Stomach (tissue), 8 donors: ENCODE measurements at regions not wholly inside any gene's neighbourhood (a gene's known extent, or its start where the extent isn't known, plus 50 kb on each side); places are given as distances from the start of the nearest gene placed in this dataset.

ENCODE experiments used
- DNase-seq, 2 donors: peaks; one replicate each; pipeline versions ENCODE4 v3.0.0 to v3.0.0-alpha.2; 2013 to 2019
- H3K27ac ChIP-seq, 5 donors: fragments of 200-600 bp in 4 of 5; sonication (generic) in 4 of 5; one replicate each; pipeline ENCODE4 v1.5.1; 2013 to 2019; ENCODE audit warnings: mild to moderate bottlenecking in 1 of 5, moderate library complexity in 1 of 5
- H3K27me3 ChIP-seq, 3 donors: fragments of 200-600 bp; sonication (generic); one replicate each; pipeline ENCODE4 v1.5.1; 2017 to 2019; ENCODE audit warnings: mixed run types in 1 of 3
- H3K36me3 ChIP-seq, 4 donors: fragments of 200-600 bp; sonication (generic); 1 replicate in 3 of 4; 2 replicates in 1 of 4; pipeline ENCODE4 v1.5.1; 2016 to 2019
- H3K4me1 ChIP-seq, 4 donors: fragments of 200-600 bp; sonication (generic); one replicate each; pipeline ENCODE4 v1.5.1; 2016 to 2019
- H3K4me3 ChIP-seq, 4 donors: fragments of 200-600 bp; sonication (generic) in 3 of 4; one replicate each; pipeline ENCODE4 v1.5.1; 2016 to 2019; ENCODE audit warnings: mild to moderate bottlenecking in 1 of 4
- H3K9me3 ChIP-seq, 4 donors: fragments of 200-600 bp; sonication (generic); one replicate each; pipeline ENCODE4 v1.5.1; 2016 to 2019
- CTCF ChIP-seq, 7 experiments: fragments of 450-650 bp in 4 of 7; fragments of 200-600 bp in 3 of 7; sonication (generic) in 3 of 7; IDR thresholded peaks; one replicate each; pipeline ENCODE4 v1.5.1; 2016 to 2019; ENCODE audit warnings: antibody characterized with exemption in 7 of 7, control low read depth in 2 of 7, mild to moderate bottlenecking in 1 of 7
- EP300 ChIP-seq: sonication (generic); formaldehyde crosslinking; IDR thresholded peaks from one replicate; pipeline ENCODE4 v1.6.1; 2017; ENCODE audit warnings: antibody characterized with exemption
- POLR2A ChIP-seq, 4 donors: fragments of 450-650 bp; IDR thresholded peaks; one replicate each; pipeline ENCODE4 v1.6.1; 2016; ENCODE audit warnings: antibody characterized with exemption in 4 of 4, control low read depth in 2 of 4, mild to moderate bottlenecking in 1 of 4, moderate library complexity in 1 of 4
- POLR2AphosphoS5 ChIP-seq, 3 donors: sonication (generic); formaldehyde crosslinking; IDR thresholded peaks; one replicate each; pipeline ENCODE4 v1.6.1; 2016; ENCODE audit warnings: antibody characterized with exemption in 3 of 3
- WGBS, 5 donors: extraction: QIAGEN DNeasy Blood & Tissue Kit in 3 of 5; methylation state at CpG; one replicate each; pipeline versions ENCODE4 v1.1.5 to v1.1.7; 2013 to 2018; 5-methylcytosine and 5-hydroxymethylcytosine counted together
- intact Hi-C: fragments of 100-400 bp; cut with DNase I; formaldehyde crosslinking; loops from one replicate; pipeline ENCODE4 v1.15.1; 2023; ENCODE audit warnings: low total_unique reads
- donor health status: healthy with polysubstance abuse.
- donor health status: Bipolar disorder and iron deficiency.
- donor health status: healthy.

GRCh38 chr2:59985923-59986322, 567.5 kb downstream of the BCL11A start:
- WGBS, 5 donors, result 85 to 94% (median 89%) methylated on average over 3 of the region's 3 CpGs
- no peak overlapping the region for H3K27ac ChIP-seq
- no peaks in the 10 kb centered on the region for H3K9me3 ChIP-seq
- no peaks in the 10 kb centered on the region for H3K36me3 ChIP-seq
- no peak for TF ChIP-seq POLR2A (IDR thresholded peaks at IDR 0.05)
- TF ChIP-seq CTCF (IDR thresholded peaks at IDR 0.05), result no peak
- TF ChIP-seq POLR2AphosphoS5 (IDR thresholded peaks at IDR 0.05), result no peak
- no peak for TF ChIP-seq EP300
- no peaks in the 10 kb centered on the region for H3K27me3 ChIP-seq
- intact Hi-C loops, result no loop called here
- no peak for DNase-seq
- no peaks in the 10 kb centered on the region for H3K4me1 ChIP-seq
- no peak overlapping the region for H3K4me3 ChIP-seq

- H3K9me3 ChIP-seq, result no peaks in the 10 kb centered on the region
- WGBS, 5 donors, result 48 to 64% (median 56%) methylated on average over 4 of the region's 4 CpGs
- no peak for TF ChIP-seq EP300
- no peak for TF ChIP-seq POLR2AphosphoS5 (IDR thresholded peaks at IDR 0.05)
- no peak for TF ChIP-seq CTCF (IDR thresholded peaks at IDR 0.05)
- TF ChIP-seq POLR2A (IDR thresholded peaks at IDR 0.05), result no peak
- DNase-seq, result no peak
- no peaks in the 10 kb centered on the region for H3K4me1 ChIP-seq
- H3K36me3 ChIP-seq, result no peaks in the 10 kb centered on the region
- H3K27me3 ChIP-seq, result no peaks in the 10 kb centered on the region
- no peak overlapping the region for H3K4me3 ChIP-seq
- intact Hi-C loops, result no loop called here
- no peak overlapping the region for H3K27ac ChIP-seq
Observed at GRCh38 chr2:59974051-59974766, 579.2 kb downstream of the BCL11A start.

GRCh38 chr2:59969161-59969560, 584.3 kb downstream of the BCL11A start:
- WGBS, 5 donors, result 90 to 98% (median 92%) methylated on average over 5 of the region's 5 CpGs
- DNase-seq, result no peak
- no peaks in the 10 kb centered on the region for H3K36me3 ChIP-seq
- no peak overlapping the region for H3K27ac ChIP-seq
- H3K4me3 ChIP-seq, result no peak overlapping the region
- no peaks in the 10 kb centered on the region for H3K4me1 ChIP-seq
- TF ChIP-seq EP300 (no peak), POLR2A (IDR thresholded peaks at IDR 0.05) (no peak), CTCF (IDR thresholded peaks at IDR 0.05) (no peak), POLR2AphosphoS5 (IDR thresholded peaks at IDR 0.05) (no peak)
- no peaks in the 10 kb centered on the region for H3K27me3 ChIP-seq
- H3K9me3 ChIP-seq, result no peaks in the 10 kb centered on the region
- intact Hi-C loops, result no loop called here

GRCh38 chr2:59968441-59968840, 585.0 kb downstream of the BCL11A start:
- Histone ChIP-seq H3K27me3 (no peaks in the 10 kb centered on the region), H3K4me1 (no peaks in the 10 kb centered on the region), H3K9me3 (no peaks in the 10 kb centered on the region), H3K36me3 (no peaks in the 10 kb centered on the region), H3K27ac (no peak overlapping the region), H3K4me3 (no peak overlapping the region)
- 25 to 57% (median 47%) methylated on average over 1 of the region's 1 CpG for WGBS, 5 donors
- TF ChIP-seq EP300 (no peak), CTCF (IDR thresholded peaks at IDR 0.05) (no peak), POLR2A (IDR thresholded peaks at IDR 0.05) (no peak), POLR2AphosphoS5 (IDR thresholded peaks at IDR 0.05) (no peak)
- intact Hi-C loops, result no loop called here
- no peak for DNase-seq
